ENCODE measurements at regions not wholly inside any gene's neighbourhood (a gene's known extent, or its start where the extent isn't known, plus 50 kb on each side); places are given as distances from the start of the nearest gene placed in this dataset.

DNA sequence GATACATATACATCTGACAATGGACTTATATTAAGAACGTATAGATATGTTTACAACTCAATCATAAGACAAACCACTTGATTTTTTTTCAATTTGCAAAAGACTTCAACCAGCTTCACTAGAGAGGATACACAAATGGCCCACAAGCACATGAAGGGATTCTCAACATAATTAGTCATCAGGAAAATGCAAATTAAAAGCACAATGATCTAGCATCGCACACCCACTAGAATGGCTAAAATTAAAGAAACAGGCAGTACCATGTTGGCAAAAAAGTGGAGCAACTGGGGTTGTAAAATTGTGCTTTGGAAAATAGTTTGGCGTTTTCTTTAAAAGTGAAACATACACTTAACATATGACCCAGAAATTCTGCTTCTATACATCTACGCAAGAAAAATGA lies 80.0 kb upstream of the TRIO start:
- Mint-ChIP-seq H3K27me3 (peaks cover 3% of the 10 kb centered on the region), H3K4me1 (no peaks in the 10 kb centered on the region), H3K9me3 (peaks cover 0 to 11% (median 0%) of the 10 kb centered on the region in 3 donors), H3K36me3 (no peaks in the 10 kb centered on the region), H3K4me3 (no peak overlapping the region), H3K27ac (no peak overlapping the region)

DNA sequence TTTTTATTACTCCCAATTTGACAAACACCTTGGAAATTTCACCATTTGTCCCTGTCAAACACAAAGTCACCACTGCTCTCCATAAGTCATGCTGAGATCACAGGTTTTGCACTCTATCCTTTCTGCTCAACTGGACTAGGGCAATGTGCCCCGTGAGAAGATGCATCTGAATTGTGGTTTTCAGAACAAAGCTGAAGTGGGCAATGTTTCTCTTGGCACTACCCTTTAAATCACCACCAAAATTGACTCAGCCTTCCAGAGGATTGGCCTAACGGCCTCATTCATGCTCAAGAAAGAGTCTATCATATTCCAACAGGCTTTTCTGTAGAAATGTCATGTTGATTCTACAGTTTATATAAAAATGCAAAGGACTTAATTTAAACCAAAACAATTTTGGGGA lies 81.0 kb upstream of the TRIO start:
- Mint-ChIP-seq H3K9me3 (peaks cover 0 to 11% (median 0%) of the 10 kb centered on the region in 3 donors), H3K4me3 (no peak overlapping the region), H3K27ac (no peak overlapping the region), H3K27me3 (peaks cover 4% of the 10 kb centered on the region), H3K36me3 (no peaks in the 10 kb centered on the region), H3K4me1 (no peaks in the 10 kb centered on the region)

DNA sequence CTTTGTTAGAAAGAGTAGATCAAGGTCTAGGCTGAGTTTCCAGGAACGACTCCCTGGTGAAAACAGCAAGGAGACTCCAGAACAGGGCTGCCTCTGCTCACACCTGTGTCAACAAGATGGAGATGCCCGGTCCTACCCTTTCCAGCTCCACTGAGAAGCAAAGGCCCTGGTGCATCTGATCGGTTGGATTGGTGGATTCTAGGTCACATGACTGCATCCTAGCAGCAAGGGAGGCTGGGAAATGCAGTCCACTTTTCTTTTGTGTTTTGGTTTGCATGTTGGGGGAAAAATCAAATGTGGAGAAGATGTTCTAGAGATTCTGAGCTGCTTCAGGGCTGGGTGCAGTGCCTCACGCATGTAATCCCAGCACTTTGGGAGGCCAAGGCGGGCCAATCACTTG lies 82.0 kb upstream of the TRIO start:
- Mint-ChIP-seq H3K27ac (no peak overlapping the region), H3K27me3 (peaks cover 4% of the 10 kb centered on the region), H3K9me3 (peaks cover 0 to 12% (median 1%) of the 10 kb centered on the region in 3 donors), H3K36me3 (no peaks in the 10 kb centered on the region), H3K4me3 (no peak overlapping the region), H3K4me1 (no peaks in the 10 kb centered on the region)

DNA sequence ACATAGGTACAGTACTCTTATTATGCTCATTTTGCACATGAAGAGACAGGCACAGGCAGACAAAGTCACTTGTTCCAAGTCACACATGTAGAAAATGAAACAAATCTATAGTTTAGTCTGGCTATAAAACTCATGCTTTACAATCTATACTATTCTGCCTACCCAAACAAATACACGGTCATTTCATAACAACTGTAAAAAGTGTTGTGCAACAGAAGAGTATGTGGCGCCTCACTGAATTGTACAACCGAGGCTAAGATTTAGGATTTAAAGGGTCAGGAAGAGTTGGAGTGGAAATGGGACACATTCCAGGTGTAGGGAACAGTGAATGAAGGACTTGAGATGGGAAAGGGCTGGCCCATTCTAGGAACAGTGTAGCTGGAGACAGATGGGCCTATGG lies 82.9 kb upstream of the TRIO start:
- peaks cover 0 to 15% (median 2%) of the 10 kb centered on the region in 3 donors for H3K9me3 Mint-ChIP-seq
- no peak overlapping the region for H3K4me3 Mint-ChIP-seq
- no peaks in the 10 kb centered on the region for H3K36me3 Mint-ChIP-seq
- peaks cover 4% of the 10 kb centered on the region for H3K27me3 Mint-ChIP-seq
- H3K4me1 Mint-ChIP-seq, result no peaks in the 10 kb centered on the region
- H3K27ac Mint-ChIP-seq, result no peak overlapping the region

DNA sequence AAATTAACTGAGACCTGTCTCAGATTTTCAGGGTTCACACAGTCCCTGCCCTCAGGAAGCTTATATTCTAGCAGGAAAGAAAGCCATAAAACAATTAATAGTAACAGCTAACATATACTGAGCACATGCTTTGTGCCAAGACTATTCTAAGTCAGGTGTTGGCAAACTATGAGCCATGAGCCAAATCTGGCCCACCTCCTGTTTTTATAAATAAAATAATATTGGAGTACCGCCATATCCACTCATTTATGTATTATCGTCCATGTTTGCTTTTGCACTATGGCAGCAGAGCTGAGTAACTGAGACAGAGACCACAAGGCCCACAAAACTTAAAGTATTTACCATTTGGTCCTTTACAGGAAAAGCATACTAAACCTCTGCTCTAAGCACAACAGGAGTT lies 83.3 kb upstream of the TRIO start:
- Mint-ChIP-seq H3K4me1 (no peaks in the 10 kb centered on the region), H3K4me3 (no peak overlapping the region), H3K36me3 (no peaks in the 10 kb centered on the region), H3K27ac (no peak overlapping the region), H3K9me3 (peaks cover 0 to 15% (median 2%) of the 10 kb centered on the region in 3 donors), H3K27me3 (peaks cover 4% of the 10 kb centered on the region)

DNA sequence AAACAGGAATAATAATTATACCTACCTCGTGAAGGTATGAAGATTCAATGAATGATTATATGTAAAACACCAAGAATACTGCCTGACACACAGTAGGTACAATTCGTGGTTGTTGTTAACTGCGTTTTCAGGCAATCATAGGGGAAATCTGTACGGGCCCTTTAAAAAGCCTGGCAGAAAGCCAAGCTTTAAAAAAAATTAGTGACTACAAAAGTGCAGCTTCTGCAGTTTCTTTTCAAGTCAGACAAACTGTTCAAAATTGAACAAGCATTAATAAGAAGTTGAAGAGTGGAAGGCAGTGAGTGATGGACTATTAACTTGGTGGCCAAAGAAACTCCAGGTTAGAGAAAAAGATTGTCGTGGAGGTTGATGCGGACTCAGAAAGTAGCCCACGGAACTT lies 85.9 kb upstream of the TRIO start:
- Mint-ChIP-seq H3K36me3 (no peaks in the 10 kb centered on the region), H3K27ac (no peak overlapping the region), H3K4me3 (no peak overlapping the region), H3K27me3 (peaks cover 5% of the 10 kb centered on the region), H3K9me3 (peaks cover 2 to 15% (median 2%) of the 10 kb centered on the region in 3 donors), H3K4me1 (no peaks in the 10 kb centered on the region)

DNA sequence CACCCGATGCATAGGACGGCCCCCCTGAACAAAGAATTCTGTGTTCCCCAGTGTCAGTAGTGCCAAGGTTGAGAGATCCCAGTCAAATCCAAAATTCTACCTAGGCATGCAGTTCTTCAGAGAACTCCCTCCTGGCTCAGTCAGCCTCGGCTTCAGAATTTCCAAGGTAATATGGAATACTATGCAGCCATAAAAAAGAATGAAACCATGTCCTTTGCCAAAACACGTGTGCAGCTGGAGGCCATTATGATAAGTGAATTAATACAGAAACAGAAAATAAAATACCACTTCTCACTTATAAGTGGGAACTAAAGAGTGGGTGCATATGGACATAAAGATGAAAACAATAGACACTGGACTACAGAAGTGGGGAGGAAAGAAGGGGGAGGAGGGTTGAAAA lies 87.1 kb upstream of the TRIO start:
- no peaks in the 10 kb centered on the region for H3K4me1 Mint-ChIP-seq

DNA sequence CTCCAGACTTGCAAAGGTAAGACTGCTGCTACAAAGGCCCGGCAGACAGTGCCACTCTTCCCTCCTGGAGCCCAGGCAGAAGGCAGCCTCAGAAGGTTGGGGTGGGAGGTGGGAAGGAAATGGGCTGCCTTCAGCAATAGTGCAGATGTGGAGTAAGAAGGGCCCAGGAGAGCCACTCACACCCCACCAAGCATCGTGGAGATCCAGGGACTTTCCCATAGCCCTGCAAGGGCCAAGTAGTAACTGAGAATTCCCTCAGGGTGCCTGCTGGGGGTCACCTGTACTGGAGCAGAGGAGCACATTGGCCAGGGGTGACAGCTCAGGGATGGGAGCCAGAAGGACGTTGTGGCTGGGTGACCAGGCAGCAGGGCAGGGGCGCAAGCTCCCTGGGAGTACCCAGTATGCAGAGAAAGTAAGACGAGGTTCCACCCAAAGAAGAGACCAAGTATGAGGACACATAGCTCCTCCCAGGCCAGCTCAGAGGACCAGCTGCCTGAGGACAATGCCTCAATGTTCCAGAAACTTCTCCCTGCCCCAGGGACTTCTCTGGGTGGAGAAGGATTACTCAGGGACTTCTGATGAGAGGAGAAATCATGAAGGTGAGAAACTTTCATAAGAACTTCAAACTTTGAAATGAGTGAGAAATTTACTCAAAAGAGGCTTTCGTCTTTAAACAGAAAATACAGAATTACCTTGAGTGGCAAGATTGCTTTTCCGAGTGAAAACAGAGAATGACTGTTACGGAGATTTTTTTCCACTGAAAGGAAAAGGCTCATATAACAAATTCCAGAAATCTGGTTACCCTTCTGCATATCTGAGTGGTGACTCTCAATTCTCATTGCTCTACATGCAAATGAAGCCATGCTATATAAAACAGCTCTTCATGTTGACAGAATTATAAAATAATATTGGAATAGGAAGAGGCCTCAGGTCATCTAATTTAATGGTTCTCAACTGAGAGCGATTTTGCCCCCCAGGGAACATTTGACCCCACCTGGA lies 87.9 kb upstream of the TRIO start:
- Mint-ChIP-seq H3K4me1 (no peaks in the 10 kb centered on the region), H3K4me3 (no peak overlapping the region), H3K36me3 (no peaks in the 10 kb centered on the region), H3K9me3 (peaks cover 2 to 7% (median 2%) of the 10 kb centered on the region in 3 donors), H3K27ac (no peak overlapping the region), H3K27me3 (peaks cover 6% of the 10 kb centered on the region)

More for the DNA sequence above, 87.1 kb upstream of the TRIO start:
- H3K27me3 Mint-ChIP-seq, result peaks cover 6% of the 10 kb centered on the region
- H3K9me3 Mint-ChIP-seq, result peaks cover 2 to 13% (median 2%) of the 10 kb centered on the region in 3 donors
- H3K4me3 Mint-ChIP-seq, result no peak overlapping the region
- no peaks in the 10 kb centered on the region for H3K36me3 Mint-ChIP-seq
- no peak overlapping the region for H3K27ac Mint-ChIP-seq

DNA sequence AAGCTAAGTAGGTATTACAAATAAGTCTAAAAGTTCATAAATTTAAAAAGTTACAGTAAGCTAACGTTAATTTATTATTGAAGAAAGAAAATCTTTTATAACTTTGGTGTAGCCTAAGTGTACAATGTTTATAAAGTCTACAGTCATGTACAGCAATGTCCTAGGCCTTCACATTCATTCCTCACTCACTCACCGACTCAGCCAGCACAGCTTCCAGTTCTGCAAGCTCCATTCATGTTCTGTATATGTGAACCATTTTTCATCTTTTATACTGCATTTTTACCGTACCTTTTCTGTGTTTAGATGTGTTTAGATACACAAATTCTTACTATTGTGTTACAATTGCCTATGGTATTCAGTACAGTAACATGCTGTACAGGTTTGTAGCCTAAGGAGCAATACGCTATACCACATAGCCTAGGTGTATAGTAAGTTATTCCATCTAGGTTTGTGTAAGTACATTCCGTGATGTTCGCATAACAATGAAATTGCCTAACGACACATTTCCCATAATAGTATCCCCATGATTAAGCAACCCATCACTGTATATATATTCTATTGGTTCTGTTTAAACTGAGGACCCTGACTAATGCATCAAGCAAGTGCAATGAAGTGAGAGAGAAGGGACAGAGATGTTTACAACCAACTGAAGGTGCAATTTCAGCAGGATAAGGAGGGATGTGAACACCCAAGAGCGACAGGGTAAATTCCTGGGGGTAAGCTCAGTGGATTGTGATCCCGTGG lies 88.9 kb upstream of the TRIO start:
- Mint-ChIP-seq H3K9me3 (peaks cover 2 to 4% (median 2%) of the 10 kb centered on the region in 3 donors), H3K27ac (no peak overlapping the region), H3K4me3 (no peak overlapping the region), H3K27me3 (peaks cover 6% of the 10 kb centered on the region), H3K4me1 (no peaks in the 10 kb centered on the region), H3K36me3 (no peaks in the 10 kb centered on the region)

DNA sequence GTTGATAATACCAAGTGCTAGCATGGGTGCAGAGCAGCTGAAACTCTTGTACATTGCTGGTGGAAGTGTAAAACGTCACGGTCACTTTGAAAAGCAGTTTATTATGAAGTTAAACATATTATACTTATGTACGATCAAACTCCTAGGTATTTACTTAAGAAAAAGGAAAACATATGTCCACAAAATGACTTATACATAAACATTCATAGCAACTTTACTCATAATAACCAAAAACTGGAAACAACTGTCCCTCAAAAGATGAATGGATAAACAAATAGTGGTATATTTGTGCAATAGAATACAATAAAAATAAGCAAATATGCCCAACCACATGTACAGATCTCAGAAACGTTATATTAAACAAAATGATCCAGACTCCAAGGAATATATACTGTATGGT lies 92.3 kb upstream of the TRIO start:
- Mint-ChIP-seq H3K27ac (no peak overlapping the region), H3K4me1 (no peaks in the 10 kb centered on the region), H3K4me3 (no peak overlapping the region), H3K9me3 (peaks cover 0 to 3% (median 2%) of the 10 kb centered on the region in 3 donors), H3K27me3 (peaks cover 14% of the 10 kb centered on the region), H3K36me3 (no peaks in the 10 kb centered on the region)

DNA sequence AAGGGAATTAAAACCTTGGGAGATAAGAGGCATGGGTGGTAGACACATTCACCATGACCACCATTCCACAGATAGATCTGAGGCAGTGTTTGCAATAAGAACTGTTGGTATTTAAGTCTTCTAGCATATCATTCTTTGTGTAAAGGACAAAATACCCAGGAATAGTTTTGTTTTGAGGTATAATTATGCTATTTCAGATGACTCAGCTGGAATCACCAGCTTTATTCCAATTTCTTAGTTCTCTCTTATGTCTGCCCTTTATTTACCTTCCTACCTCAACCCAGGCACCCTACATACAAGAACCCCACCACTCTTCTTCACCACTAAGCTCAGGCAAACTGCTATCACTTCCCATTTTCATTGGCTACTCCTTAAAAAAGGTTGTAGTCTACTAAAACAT lies 94.7 kb upstream of the TRIO start:
- Mint-ChIP-seq H3K9me3 (peaks cover 0 to 3% (median 2%) of the 10 kb centered on the region in 3 donors), H3K27ac (no peak overlapping the region), H3K36me3 (no peaks in the 10 kb centered on the region), H3K4me3 (no peak overlapping the region), H3K27me3 (peaks cover 14% of the 10 kb centered on the region), H3K4me1 (no peaks in the 10 kb centered on the region)

DNA sequence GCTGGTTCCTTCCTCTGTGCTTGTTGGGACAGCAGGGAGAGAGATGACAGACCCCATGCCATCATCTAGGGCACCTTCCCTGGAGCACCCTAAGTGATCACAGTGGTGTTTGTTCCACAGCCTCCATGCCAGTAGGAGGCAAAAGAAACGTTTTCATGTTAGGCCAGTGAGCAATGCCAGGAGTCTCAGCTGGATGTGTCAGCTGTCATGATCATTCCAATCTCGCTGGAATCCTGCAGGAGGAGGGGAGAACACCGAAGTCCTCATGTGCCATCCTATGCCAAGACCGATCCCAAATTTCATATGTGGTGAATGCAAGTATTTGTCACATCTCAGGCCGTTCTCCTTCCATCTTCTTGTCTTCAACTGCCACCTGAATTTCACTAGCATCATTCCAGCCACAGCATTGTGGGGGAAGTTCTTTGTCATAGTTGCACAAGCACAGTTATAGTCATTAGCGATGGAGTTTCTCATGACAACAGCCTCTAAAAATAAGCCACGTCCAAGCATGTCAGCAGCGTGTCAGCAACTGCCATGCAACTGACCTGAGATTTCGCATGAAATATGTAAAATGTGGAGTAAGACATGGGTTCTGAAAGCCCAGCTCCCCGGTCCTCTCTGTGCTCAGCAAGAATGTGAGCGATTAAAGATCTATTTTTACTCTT lies 97.2 kb upstream of the DNAH5 start:
- Mint-ChIP-seq H3K4me3 (no peak overlapping the region), H3K27me3 (peaks cover 14% of the 10 kb centered on the region), H3K36me3 (no peaks in the 10 kb centered on the region), H3K9me3 (peaks cover 0 to 2% (median 0%) of the 10 kb centered on the region in 3 donors), H3K4me1 (no peaks in the 10 kb centered on the region), H3K27ac (no peak overlapping the region)

DNA sequence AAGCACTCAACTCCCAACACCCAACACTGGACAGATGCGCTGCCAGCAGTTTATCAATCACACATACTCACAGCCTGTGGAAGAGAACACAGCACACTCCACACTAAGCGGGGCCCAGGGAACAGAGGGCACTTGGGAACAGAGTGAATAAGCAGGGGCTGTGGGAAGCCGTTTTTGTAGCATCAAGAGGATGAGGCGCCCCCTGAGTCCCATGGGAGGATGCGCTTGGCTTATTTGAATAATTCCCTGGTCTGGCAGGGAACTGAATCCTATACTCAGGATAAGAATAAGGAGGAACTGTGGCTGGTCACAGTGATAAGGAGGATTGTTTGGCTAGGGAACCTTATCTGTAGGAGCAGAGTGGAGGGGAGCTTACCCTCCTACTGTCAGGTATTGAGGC lies 96.1 kb upstream of the DNAH5 start:
- Mint-ChIP-seq H3K27me3 (peaks cover 15% of the 10 kb centered on the region), H3K9me3 (peaks cover 0 to 2% (median 0%) of the 10 kb centered on the region in 3 donors), H3K4me1 (peaks cover 0 to 8% (median 0%) of the 10 kb centered on the region in 3 donors), H3K36me3 (no peaks in the 10 kb centered on the region), H3K27ac (no peak overlapping the region), H3K4me3 (no peak overlapping the region)

DNA sequence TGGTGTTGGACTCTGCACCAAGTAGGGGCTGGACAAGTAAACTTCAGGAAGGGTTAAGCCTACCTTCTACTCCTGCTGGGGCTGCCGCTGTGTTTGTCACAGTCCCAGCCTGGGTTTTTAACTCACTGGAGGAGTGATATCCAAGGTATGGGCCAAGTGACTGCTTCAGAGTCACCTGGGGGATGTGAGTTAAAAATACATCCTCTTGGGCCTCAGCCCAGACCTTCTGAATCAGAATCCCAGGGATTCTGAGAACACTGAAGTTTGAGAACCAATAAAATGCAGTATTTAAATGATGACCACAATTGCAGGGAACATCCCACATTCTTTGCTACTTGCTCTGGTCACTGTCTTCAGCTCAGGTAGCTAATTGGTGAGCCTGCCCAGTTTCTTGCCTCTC lies 95.1 kb upstream of the DNAH5 start:
- Mint-ChIP-seq H3K9me3 (peaks cover 0 to 2% (median 0%) of the 10 kb centered on the region in 3 donors), H3K4me1 (peaks cover 0 to 11% (median 0%) of the 10 kb centered on the region in 3 donors), H3K36me3 (no peaks in the 10 kb centered on the region), H3K27me3 (peaks cover 22% of the 10 kb centered on the region), H3K27ac (no peak overlapping the region), H3K4me3 (no peak overlapping the region)

DNA sequence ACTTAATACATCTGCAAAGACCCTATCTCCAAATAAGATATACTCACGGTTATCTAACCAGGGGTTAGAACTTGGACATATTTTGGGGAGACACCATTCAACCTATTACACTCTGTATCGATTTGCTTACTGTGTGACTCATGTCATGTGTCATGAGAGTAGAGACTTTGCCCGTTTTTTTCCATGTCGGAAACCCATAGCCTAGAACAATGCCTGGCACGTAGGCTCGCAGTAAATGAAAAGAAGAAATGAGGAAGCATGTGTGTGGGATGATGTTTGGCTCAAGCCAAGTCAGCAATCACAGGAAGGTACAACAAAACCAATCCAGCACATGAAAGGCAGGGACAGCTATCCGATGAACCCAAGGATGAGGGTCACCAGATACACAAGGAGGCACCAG lies 94.6 kb upstream of the DNAH5 start:
- Mint-ChIP-seq H3K9me3 (peaks cover 0 to 2% (median 0%) of the 10 kb centered on the region in 3 donors), H3K4me3 (no peak overlapping the region), H3K27me3 (peaks cover 26% of the 10 kb centered on the region), H3K4me1 (peaks cover 0 to 11% (median 0%) of the 10 kb centered on the region in 3 donors), H3K27ac (no peak overlapping the region), H3K36me3 (no peaks in the 10 kb centered on the region)

All from IgD-negative memory B cell (primary cell).